Adrenal gland (tissue), 5 donors: ENCODE measurements at regions not wholly inside any gene's neighbourhood (a gene's known extent, or its start where the extent isn't known, plus 50 kb on each side); places are given as distances from the start of the nearest gene placed in this dataset.

Experiments used
- CTCF ChIP-seq, 6 experiments: fragments of 450-650 bp in 4 of 6; fragments of 200-600 bp in 2 of 6; sonication (generic) in 1 of 6; IDR thresholded peaks; 1 replicate in 5 of 6; 2 replicates in 1 of 6; pipeline versions ENCODE4 v1.5.1 to v1.8.0; 2016 to 2021; ENCODE audit warnings: antibody characterized with exemption in 6 of 6, mild to moderate bottlenecking in 2 of 6, moderate library complexity in 1 of 6
- POLR2A ChIP-seq, 2 donors: fragments of 450-650 bp; IDR thresholded peaks; one replicate each; pipeline ENCODE4 v1.6.1; 2017; ENCODE audit warnings: antibody characterized with exemption in 2 of 2, mild to moderate bottlenecking in 2 of 2, moderate library complexity in 1 of 2
- donor health status: DM: no; HTN: no; CAD: no.

DNA sequence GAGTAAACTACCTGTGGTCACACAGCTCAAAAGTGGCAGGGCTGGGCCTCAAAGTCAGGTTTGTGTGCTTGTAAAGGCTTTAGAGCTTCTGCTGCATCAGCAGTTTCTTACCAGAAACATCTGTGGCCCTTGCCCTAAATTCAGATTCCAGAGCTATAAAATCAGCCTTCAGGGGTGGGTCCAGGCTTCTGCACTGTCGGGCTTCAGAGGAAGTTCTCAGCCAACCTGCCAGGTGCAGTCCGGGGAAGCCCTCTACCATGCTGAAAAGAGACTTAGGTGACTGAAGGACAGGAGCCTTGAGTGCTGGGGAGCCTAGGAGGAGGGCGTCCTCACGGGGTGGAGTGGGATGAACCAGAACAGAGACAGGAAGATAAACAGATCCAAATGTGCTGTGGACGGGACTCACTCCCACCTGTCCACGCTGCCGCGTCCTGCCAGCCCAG, 69.9 kb upstream of the HS6ST1 start:
- TF ChIP-seq CTCF (IDR thresholded peaks at IDR 0.05) (no peak), POLR2A (IDR thresholded peaks at IDR 0.05) (no peak)
